GM06990 (cell line): ENCODE measurements at regions not wholly inside any gene's neighbourhood (a gene's known extent, or its start where the extent isn't known, plus 50 kb on each side); places are given as distances from the start of the nearest gene placed in this dataset.

Experiments used
- DNase-seq: peaks from one replicate; pipeline ENCODE4 v3.0.0-alpha.2; 2011; ENCODE audit not compliant: insufficient read length; ENCODE audit errors: extremely low read depth
- H3K27me3 ChIP-seq: replicated peaks from 2 replicates; pipeline ENCODE4 v1.6.0; 2011; ENCODE audit warnings: low read length; ENCODE audit not compliant: control insufficient read depth, insufficient read depth
- H3K36me3 ChIP-seq: 2 replicates; pipeline ENCODE4 v1.5.1; 2011; ENCODE audit warnings: low read length; ENCODE audit not compliant: control insufficient read depth, insufficient read depth
- H3K4me3 ChIP-seq: replicated peaks from 2 replicates; pipeline ENCODE4 v1.5.1; 2011; ENCODE audit warnings: low read depth, mild to moderate bottlenecking, control low read depth, low read length
- TF ChIP-seq, protein P1 (sequence below): IDR thresholded peaks from 2 replicates; pipeline ENCODE4 v1.5.1; 2011; ENCODE audit warnings: low read length, control low read depth, mild to moderate bottlenecking, inconsistent platforms; ENCODE audit not compliant: insufficient read depth, poor library complexity, severe bottlenecking

DNA sequence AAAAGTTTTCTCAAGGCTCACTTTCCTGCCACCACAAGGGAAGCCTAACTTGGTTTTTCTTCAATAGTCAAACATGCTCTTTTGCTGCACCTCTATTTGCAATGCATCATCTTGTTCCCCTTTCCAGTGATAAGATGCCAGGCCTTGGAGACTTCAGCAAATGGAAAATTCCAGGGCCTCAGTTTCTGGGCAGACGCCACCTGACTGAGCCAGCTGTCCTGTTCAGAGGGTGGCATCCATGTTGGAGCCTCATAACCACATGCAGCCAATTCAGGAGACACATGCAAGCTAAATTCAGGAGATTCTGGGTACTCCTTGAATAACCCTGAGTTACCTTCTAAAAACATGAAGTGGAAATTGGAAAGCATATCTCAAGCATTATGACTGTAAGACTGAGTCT is 51.8 kb upstream of the ADRA1D start:
- no peaks in the 10 kb centered on the region for H3K27me3 ChIP-seq
- no peak overlapping the region for H3K4me3 ChIP-seq
- no peak for DNase-seq
- TF ChIP-seq, protein P1, sequence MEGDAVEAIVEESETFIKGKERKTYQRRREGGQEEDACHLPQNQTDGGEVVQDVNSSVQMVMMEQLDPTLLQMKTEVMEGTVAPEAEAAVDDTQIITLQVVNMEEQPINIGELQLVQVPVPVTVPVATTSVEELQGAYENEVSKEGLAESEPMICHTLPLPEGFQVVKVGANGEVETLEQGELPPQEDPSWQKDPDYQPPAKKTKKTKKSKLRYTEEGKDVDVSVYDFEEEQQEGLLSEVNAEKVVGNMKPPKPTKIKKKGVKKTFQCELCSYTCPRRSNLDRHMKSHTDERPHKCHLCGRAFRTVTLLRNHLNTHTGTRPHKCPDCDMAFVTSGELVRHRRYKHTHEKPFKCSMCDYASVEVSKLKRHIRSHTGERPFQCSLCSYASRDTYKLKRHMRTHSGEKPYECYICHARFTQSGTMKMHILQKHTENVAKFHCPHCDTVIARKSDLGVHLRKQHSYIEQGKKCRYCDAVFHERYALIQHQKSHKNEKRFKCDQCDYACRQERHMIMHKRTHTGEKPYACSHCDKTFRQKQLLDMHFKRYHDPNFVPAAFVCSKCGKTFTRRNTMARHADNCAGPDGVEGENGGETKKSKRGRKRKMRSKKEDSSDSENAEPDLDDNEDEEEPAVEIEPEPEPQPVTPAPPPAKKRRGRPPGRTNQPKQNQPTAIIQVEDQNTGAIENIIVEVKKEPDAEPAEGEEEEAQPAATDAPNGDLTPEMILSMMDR: no peak
- no peaks in the 10 kb centered on the region for H3K36me3 ChIP-seq

DNA sequence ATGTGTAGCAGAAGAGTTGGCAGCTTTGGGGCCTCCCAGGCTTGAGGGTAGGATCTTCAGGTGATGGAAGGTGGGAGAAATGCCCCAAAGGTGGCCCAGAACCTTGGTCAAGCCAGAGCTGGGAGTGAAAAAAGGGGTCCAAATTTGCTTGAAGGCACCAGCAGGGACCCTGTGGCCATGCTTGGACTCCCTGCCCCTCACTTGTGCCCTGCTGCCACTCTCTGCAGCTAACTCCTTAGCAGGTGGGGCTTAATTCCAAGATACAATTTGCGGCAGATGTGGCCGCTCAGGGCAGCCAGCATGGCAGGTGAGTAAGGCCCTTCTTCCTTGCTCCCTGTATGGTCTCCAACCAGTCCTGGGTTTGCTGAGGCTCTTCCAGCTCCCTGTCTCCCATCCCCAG is 51.3 kb upstream of the ADRA1D start:
- Histone ChIP-seq H3K36me3 (no peaks in the 10 kb centered on the region), H3K4me3 (no peak overlapping the region), H3K27me3 (no peaks in the 10 kb centered on the region)
- DNase-seq: no peak
- TF ChIP-seq, protein P1: no peak

DNA sequence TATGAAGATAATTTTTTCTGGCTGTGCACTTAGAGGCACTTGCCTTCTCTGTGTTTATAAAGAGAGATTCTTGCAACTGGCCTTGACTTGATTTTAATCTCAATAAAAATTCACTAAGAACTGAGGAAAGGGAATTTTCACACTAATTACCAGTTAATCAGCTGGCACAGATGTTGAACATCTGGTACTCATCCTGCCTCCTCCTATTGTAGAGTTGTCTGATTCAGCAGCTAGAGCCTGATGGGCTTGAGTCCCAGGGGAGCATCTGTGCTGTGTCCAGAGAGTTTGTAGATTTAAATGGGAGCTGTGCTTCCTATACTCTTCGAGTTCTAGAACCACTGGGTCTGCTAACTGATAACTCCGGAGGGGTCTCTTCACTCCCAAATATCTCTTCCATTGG is 50.7 kb upstream of the ADRA1D start:
- TF ChIP-seq, protein P1: no peak
- no peak for DNase-seq
- Histone ChIP-seq H3K4me3 (no peak overlapping the region), H3K36me3 (no peaks in the 10 kb centered on the region), H3K27me3 (no peaks in the 10 kb centered on the region)

DNA sequence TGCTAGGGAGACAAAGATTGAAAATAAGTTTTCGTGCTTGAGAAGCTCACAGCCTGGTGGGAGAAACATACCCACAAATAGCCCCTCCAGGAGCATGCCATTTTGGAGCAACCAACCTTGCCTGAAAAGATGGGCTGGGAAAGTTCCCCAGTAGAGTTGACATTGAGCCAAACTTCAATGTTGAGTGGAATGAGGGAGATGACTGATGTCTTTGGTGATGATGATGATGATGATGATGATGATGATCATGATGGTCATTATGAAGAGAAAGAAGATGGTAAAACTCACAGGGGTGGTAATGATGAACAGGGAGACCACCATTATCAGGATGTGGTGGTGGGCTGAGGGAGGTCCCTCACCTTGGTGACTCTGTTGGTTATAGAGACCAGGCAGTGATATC is 50.1 kb upstream of the ADRA1D start:
- TF ChIP-seq, protein P1: no peak
- H3K4me3 ChIP-seq: no peak overlapping the region
- no peaks in the 10 kb centered on the region for H3K36me3 ChIP-seq
- no peaks in the 10 kb centered on the region for H3K27me3 ChIP-seq
- no peak for DNase-seq
